Prostate gland (tissue), 2 donors: ENCODE measurements at regions not wholly inside any gene's neighbourhood (a gene's known extent, or its start where the extent isn't known, plus 50 kb on each side); places are given as distances from the start of the nearest gene placed in this dataset.

Source experiments
- DNase-seq: peaks from one replicate; pipeline ENCODE4 v3.0.0-alpha.2; 2019; ENCODE audit warnings: low spot score
- H3K27ac ChIP-seq, 2 donors: fragments of 200-600 bp; sonication (generic); 2 replicates each; pipeline ENCODE4 v1.5.1; 2017 to 2019
- H3K27me3 ChIP-seq: fragments of 200-600 bp; sonication (generic); replicated peaks from 2 replicates; pipeline ENCODE4 v1.5.1; 2019; ENCODE audit not compliant: insufficient read depth
- H3K36me3 ChIP-seq, 2 donors: fragments of 200-600 bp; sonication (generic); 1 replicate in 1 of 2; 2 replicates in 1 of 2; pipeline versions ENCODE4 v1.5.1 to v1.8.1; 2017 to 2019
- H3K4me1 ChIP-seq: fragments of 200-600 bp; sonication (generic); replicated peaks from 2 replicates; pipeline ENCODE4 v1.5.1; 2019
- H3K4me3 ChIP-seq, 2 donors: fragments of 200-600 bp; sonication (generic); 2 replicates each; pipeline ENCODE4 v1.5.1; 2017 to 2019
- H3K9me3 ChIP-seq: fragments of 200-600 bp; sonication (generic); 2 replicates; pipeline ENCODE4 v1.5.1; 2017
- POLR2A ChIP-seq: fragments of 450-650 bp; IDR thresholded peaks from one replicate; pipeline ENCODE4 v1.6.1; 2016; ENCODE audit warnings: antibody characterized with exemption, mild to moderate bottlenecking
- POLR2AphosphoS5 ChIP-seq: sonication (generic); formaldehyde crosslinking; IDR thresholded peaks from one replicate; pipeline ENCODE4 v1.6.1; 2017; ENCODE audit warnings: antibody characterized with exemption
- WGBS: methylation state at CpG from one replicate; pipeline ENCODE4 v1.1.5; 2018; 5-methylcytosine and 5-hydroxymethylcytosine counted together
- intact Hi-C: fragments of 100-400 bp; cut with DNase I; formaldehyde crosslinking; loops from one replicate; pipeline ENCODE4 v1.14.2; 2022
- TF ChIP-seq, protein P1 (sequence below), 4 experiments: fragments of 200-600 bp in 2 of 4; fragments of 450-650 bp in 2 of 4; sonication (generic) in 2 of 4; IDR thresholded peaks; 1 replicate in 3 of 4; 2 replicates in 1 of 4; pipeline ENCODE4 v1.5.1; 2016 to 2019; ENCODE audit warnings: antibody characterized with exemption in 4 of 4, mild to moderate bottlenecking in 2 of 4, moderate library complexity in 2 of 4

- Histone ChIP-seq H3K36me3 (no peaks in the 10 kb centered on the region), H3K9me3 (no peaks in the 10 kb centered on the region), H3K4me1 (no peaks in the 10 kb centered on the region), H3K4me3 (no peak overlapping the region), H3K27ac (no peak overlapping the region), H3K27me3 (no peaks in the 10 kb centered on the region)
- DNase-seq = no peak
- intact Hi-C loops = no loop called here
- TF ChIP-seq, protein P1, sequence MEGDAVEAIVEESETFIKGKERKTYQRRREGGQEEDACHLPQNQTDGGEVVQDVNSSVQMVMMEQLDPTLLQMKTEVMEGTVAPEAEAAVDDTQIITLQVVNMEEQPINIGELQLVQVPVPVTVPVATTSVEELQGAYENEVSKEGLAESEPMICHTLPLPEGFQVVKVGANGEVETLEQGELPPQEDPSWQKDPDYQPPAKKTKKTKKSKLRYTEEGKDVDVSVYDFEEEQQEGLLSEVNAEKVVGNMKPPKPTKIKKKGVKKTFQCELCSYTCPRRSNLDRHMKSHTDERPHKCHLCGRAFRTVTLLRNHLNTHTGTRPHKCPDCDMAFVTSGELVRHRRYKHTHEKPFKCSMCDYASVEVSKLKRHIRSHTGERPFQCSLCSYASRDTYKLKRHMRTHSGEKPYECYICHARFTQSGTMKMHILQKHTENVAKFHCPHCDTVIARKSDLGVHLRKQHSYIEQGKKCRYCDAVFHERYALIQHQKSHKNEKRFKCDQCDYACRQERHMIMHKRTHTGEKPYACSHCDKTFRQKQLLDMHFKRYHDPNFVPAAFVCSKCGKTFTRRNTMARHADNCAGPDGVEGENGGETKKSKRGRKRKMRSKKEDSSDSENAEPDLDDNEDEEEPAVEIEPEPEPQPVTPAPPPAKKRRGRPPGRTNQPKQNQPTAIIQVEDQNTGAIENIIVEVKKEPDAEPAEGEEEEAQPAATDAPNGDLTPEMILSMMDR (IDR thresholded peaks at IDR 0.05) = no peak
- TF ChIP-seq POLR2AphosphoS5 = no peak
- TF ChIP-seq POLR2A = no peak
These were observed 86.3 kb upstream of the PELI1 start for GRCh38 chr2:64230540-64230939.

DNA sequence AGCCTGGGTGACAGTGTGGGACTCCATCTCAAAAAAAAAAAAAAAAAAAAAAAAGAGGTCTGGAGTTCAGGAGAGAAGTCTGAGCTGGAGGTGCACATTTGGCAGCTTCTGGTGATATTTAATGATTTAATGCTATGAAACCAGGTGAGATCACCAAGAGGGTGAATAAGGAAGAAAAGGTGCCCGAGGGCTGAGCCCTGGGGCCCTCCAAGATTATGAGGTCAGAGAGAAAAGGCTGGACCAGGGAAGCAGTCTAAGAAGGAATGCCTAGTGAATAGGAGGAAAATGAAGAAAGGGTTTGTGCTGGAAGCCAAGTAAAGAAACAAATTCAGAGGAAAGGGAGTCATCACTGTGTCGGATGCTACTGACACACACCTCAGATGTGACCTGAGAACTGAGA is 88.0 kb upstream of the PELI1 start:
- Histone ChIP-seq H3K36me3 (no peaks in the 10 kb centered on the region), H3K4me1 (no peaks in the 10 kb centered on the region), H3K27ac (no peak overlapping the region), H3K9me3 (no peaks in the 10 kb centered on the region), H3K27me3 (no peaks in the 10 kb centered on the region), H3K4me3 (no peak overlapping the region)
- WGBS = 91% methylated on average over 2 of the region's 2 CpGs
- no peak for DNase-seq
- TF ChIP-seq, protein P1 (IDR thresholded peaks at IDR 0.05) = no peak
- intact Hi-C loops = no loop called here

GRCh38 chr2:64233376-64233922 is 89.2 kb upstream of the PELI1 start:
- no peak for DNase-seq
- intact Hi-C loops = no loop called here

GRCh38 chr2:64234150-64234549 is 89.9 kb upstream of the PELI1 start:
- no peak for TF ChIP-seq POLR2A
- no peak for TF ChIP-seq POLR2AphosphoS5
- TF ChIP-seq, protein P1 (IDR thresholded peaks at IDR 0.05) = no peak
- WGBS = 40% methylated on average over 5 of the region's 5 CpGs
- H3K9me3 ChIP-seq = no peaks in the 10 kb centered on the region
- H3K27ac ChIP-seq = no peak overlapping the region
- no peaks in the 10 kb centered on the region for H3K4me1 ChIP-seq
- no peaks in the 10 kb centered on the region for H3K36me3 ChIP-seq
- intact Hi-C loops = no loop called here
- H3K4me3 ChIP-seq = no peak overlapping the region
- H3K27me3 ChIP-seq = no peaks in the 10 kb centered on the region
- DNase-seq = peak; percentile 20

More at GRCh38 chr2:64233376-64233922, 89.2 kb upstream of the PELI1 start:
- no peaks in the 10 kb centered on the region for H3K36me3 ChIP-seq
- no peak overlapping the region for H3K27ac ChIP-seq
- no peaks in the 10 kb centered on the region for H3K9me3 ChIP-seq
- H3K4me3 ChIP-seq = no peak overlapping the region
- 60% methylated on average over 4 of the region's 4 CpGs for WGBS
- TF ChIP-seq POLR2A (no peak), POLR2AphosphoS5 (no peak)
- TF ChIP-seq, protein P1 (IDR thresholded peaks at IDR 0.05) = no peak
- no peaks in the 10 kb centered on the region for H3K4me1 ChIP-seq
- H3K27me3 ChIP-seq = no peaks in the 10 kb centered on the region

DNA sequence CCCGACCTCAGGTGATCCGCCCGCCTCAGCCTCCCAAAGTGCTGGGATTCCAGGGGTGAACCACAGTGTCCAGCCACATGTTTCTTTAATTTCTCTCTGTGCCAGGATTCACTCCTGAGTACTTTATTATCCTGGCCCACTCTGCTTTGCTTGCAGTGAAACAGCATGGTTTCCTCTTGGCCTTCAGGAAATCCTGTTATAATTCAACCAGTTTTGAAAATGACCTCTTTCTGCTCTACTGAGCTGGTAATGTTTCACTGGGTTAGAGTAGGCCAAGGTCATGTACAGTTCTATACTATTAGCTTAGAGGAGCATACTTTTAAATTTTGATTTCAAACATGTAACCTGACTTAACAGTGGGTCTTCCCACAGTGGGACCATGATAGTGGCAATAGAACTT is 90.6 kb upstream of the PELI1 start:
- H3K27ac ChIP-seq = no peak overlapping the region
- no peaks in the 10 kb centered on the region for H3K27me3 ChIP-seq

More for the DNA sequence above, 90.6 kb upstream of the PELI1 start:
- Histone ChIP-seq H3K36me3 (no peaks in the 10 kb centered on the region), H3K4me3 (no peak overlapping the region), H3K4me1 (no peaks in the 10 kb centered on the region), H3K9me3 (no peaks in the 10 kb centered on the region)
- WGBS = 96% methylated on average over 3 of the region's 3 CpGs
- intact Hi-C loops = no loop called here
- no peak for TF ChIP-seq POLR2AphosphoS5
- no peak for TF ChIP-seq POLR2A
- TF ChIP-seq, protein P1 (IDR thresholded peaks at IDR 0.05) = no peak
- DNase-seq = no peak
